22Rv1 (cell line): ENCODE measurements at regions not wholly inside any gene's neighbourhood (a gene's known extent, or its start where the extent isn't known, plus 50 kb on each side); places are given as distances from the start of the nearest gene placed in this dataset.

Experiments used
- CTCF ChIP-seq: fragments of 450-650 bp; IDR thresholded peaks from 2 replicates; pipeline ENCODE4 v1.5.1; 2017; ENCODE audit warnings: mild to moderate bottlenecking
- ZFX ChIP-seq: fragments of 450-650 bp; IDR thresholded peaks from 2 replicates; pipeline ENCODE4 v1.6.1; 2017; ENCODE audit warnings: antibody characterized with exemption, borderline replicate concordance

- TF ChIP-seq CTCF, result no peak
- TF ChIP-seq ZFX, result no peak
Observed at GRCh38 chr10:124214610-124215375, 121.4 kb upstream of the CHST15 start.
